ENCODE measurements at regions not wholly inside any gene's neighbourhood (a gene's known extent, or its start where the extent isn't known, plus 50 kb on each side); places are given as distances from the start of the nearest gene placed in this dataset.

DNA sequence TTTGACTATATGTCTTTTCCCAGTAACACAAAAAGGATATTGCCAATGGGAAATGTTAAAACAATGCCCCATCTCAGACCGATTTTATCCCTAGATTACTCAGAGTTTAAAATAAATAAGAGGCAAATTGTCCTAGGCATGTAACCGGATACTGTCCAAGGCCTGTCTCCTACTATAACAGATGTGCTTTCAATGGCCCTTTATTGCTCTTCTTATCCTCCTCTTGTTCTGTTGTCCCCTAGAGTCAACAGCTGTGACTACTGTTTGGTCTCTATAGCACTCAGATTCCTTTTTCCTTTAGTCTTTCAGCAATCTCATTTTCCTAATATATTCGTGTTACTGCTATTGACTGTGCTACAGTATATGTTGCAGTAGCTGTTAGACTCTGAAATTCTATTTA lies 66.8 kb upstream of the PLS3 start:
- DNase-seq: peak; percentile 8

- DNase-seq: no peak
Observed at GRCh38 chrX:115499112-115499805, 61.7 kb upstream of the PLS3 start.

DNA sequence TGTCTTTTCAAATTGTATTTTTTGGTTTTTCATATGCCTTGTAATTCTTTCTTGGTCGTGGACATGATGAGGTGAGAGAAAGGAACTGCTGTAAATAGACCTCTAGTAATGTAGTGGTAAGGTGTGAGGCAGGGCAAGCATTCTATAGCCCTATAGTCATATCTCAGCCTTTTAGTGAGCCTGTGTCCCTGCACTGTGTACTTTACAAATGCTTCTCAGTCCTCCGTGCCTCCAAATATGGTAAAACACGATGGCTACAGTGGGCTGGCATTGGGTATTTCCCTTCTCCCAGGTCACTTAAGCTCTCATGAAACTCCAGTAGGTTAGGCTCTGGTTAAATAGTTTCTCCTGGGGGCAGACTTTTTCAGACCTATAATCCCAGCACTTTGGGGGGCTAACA lies 57.9 kb upstream of the PLS3 start:
- DNase-seq: no peak

- no peak for DNase-seq
Observed at GRCh38 chrX:115504167-115504566, 56.8 kb upstream of the PLS3 start.
